K562 (cell line): ENCODE measurements at regions not wholly inside any gene's neighbourhood (a gene's known extent, or its start where the extent isn't known, plus 50 kb on each side); places are given as distances from the start of the nearest gene placed in this dataset.

Experiments
- ATAC-seq: fragments of 200-7000 bp; cut with Tn5 transposase; 3 replicates; pipeline ENCODE4 v1.9.1; 2020; ENCODE audit warnings: moderate library complexity
- BruUV-seq: library from RNA; stranded (reverse); fragments of 400-500 nt; replicated peaks from 2 replicates; lab custom pipeline; 2021; lab: Mats Ljungman, UMichigan
- CTCF ChIA-PET: fragments of 300-600 bp; formaldehyde crosslinking; extraction: SDS; loops from one replicate; lab custom pipeline; 2021; ENCODE audit warnings: low intra/inter-chr PET ratio; lab: Yijun Ruan, JAX
- POLR2A ChIA-PET: fragments of 300-600, 350-650 bp; sonication (Branson Sonifier 250); formaldehyde crosslinking; extraction: SDS; loops from one replicate; lab custom pipeline; 2021; ENCODE audit warnings: antibody characterized with exemption, inconsistent platforms; lab: Yijun Ruan, JAX
- DNase-seq, 4 experiments: peaks; one replicate each; pipeline versions ENCODE4 v3.0.0 to v3.0.0-alpha.2; 2011 to 2018; ENCODE audit warnings: low spot score in 3 of 4, mixed read lengths in 3 of 4; ENCODE audit errors: extremely low read depth in 1 of 4
- FAIRE-seq: peaks from 2 replicates; lab custom pipeline; 2011; peaks lifted over from hg19 to GRCh38; lab: Jason Lieb, UNC
- H2AFZ ChIP-seq: 2 replicates; pipeline ENCODE4 v1.6.0; 2011; ENCODE audit warnings: low read depth, low read length, control low read depth, inconsistent platforms
- H3K27ac ChIP-seq: fragments of 200-600 bp; 3 replicates; pipeline ENCODE4 v1.8.0; 2011; ENCODE audit warnings: low read depth, mild to moderate bottlenecking, control low read depth, inconsistent platforms, low read length, moderate library complexity, mixed read lengths; ENCODE audit errors: extremely low read depth
- H3K27me3 ChIP-seq, 2 experiments: fragments of 300-600 bp in 1 of 2; 2 replicates in 1 of 2; 3 replicates in 1 of 2; pipeline versions ENCODE4 v1.6.0 to v1.8.0; 2011; ENCODE audit warnings: inconsistent platforms in 2 of 2, low read length in 2 of 2, mild to moderate bottlenecking in 1 of 2, mixed read lengths in 1 of 2, moderate library complexity in 1 of 2; ENCODE audit not compliant: control insufficient read depth in 2 of 2, insufficient read depth in 2 of 2
- H3K36me3 ChIP-seq: fragments of 300-600 bp; 3 replicates; pipeline ENCODE4 v1.8.0; 2011; ENCODE audit warnings: mild to moderate bottlenecking, low read length, inconsistent platforms; ENCODE audit not compliant: control insufficient read depth, insufficient read depth
- H3K4me1 ChIP-seq, 2 experiments: fragments of 200-600 bp in 1 of 2; replicated peaks in 1 of 2; 2 replicates in 1 of 2; 3 replicates in 1 of 2; pipeline versions ENCODE4 v1.5.1 to v1.8.0; 2011; ENCODE audit warnings: inconsistent platforms in 2 of 2, low read length in 2 of 2, mild to moderate bottlenecking in 1 of 2, mixed read lengths in 1 of 2, moderate library complexity in 1 of 2; ENCODE audit not compliant: control insufficient read depth in 2 of 2, insufficient read depth in 2 of 2
- H3K4me2 ChIP-seq: 2 replicates; pipeline ENCODE4 v1.6.1; 2011; ENCODE audit warnings: low read length, control low read depth, inconsistent platforms, mixed read lengths; ENCODE audit not compliant: insufficient read depth
- H3K4me3 ChIP-seq: fragments of 200-600 bp; sonication (generic), shearing (Covaris generic); 2 replicates; pipeline ENCODE4 v1.5.1; 2016; ENCODE audit warnings: control low read depth, inconsistent platforms
- H3K79me2 ChIP-seq: fragments of 200-600 bp; 3 replicates; pipeline ENCODE4 v1.8.0; 2011; ENCODE audit warnings: low read length, inconsistent platforms; ENCODE audit not compliant: control insufficient read depth, insufficient read depth
- H3K9ac ChIP-seq, 2 experiments: 2 replicates each; pipeline versions ENCODE4 v1.6.0 to v1.6.1; 2011; ENCODE audit warnings: low read depth in 2 of 2, low read length in 2 of 2, control low read depth in 1 of 2, inconsistent platforms in 1 of 2, mild to moderate bottlenecking in 1 of 2, mixed read lengths in 1 of 2; ENCODE audit not compliant: insufficient read depth in 1 of 2
- H3K9me1 ChIP-seq: one replicate; pipeline ENCODE4 v1.6.0; 2011; ENCODE audit warnings: inconsistent platforms, mild to moderate bottlenecking, low read length, moderate library complexity; ENCODE audit not compliant: control insufficient read depth, insufficient read depth
- H3K9me3 ChIP-seq: replicated peaks from 2 replicates; pipeline ENCODE4 v1.5.1; 2011; ENCODE audit warnings: low read depth, low read length, inconsistent platforms; ENCODE audit not compliant: control insufficient read depth, insufficient read depth
- H4K20me1 ChIP-seq: replicated peaks from 2 replicates; pipeline ENCODE4 v1.6.1; 2011; ENCODE audit warnings: low read length, inconsistent platforms, mixed read lengths; ENCODE audit not compliant: control insufficient read depth, insufficient read depth
- BACH1 ChIP-seq: fragments of 200-800 bp; sonication (Bioruptor generic); IDR thresholded peaks from 2 replicates; pipeline ENCODE4 v1.6.1; 2016; ENCODE audit warnings: missing genetic modification characterization, missing compliant biosample characterization
- BCL6 ChIP-seq: fragments of 250-450 bp; sonication (Bioruptor Pico); IDR thresholded peaks from 2 replicates; pipeline ENCODE4 v1.4.0; 2020
- CBX5 ChIP-seq: IDR thresholded peaks from 2 replicates; pipeline ENCODE4 v1.6.1; 2014; ENCODE audit warnings: low read depth, borderline replicate concordance
- EZH2 ChIP-seq: IDR thresholded peaks from 2 replicates; pipeline ENCODE4 v1.6.1; 2012; ENCODE audit warnings: low read depth, mild to moderate bottlenecking, inconsistent platforms, low read length, borderline replicate concordance
- HCFC1 ChIP-seq: IDR thresholded peaks from 2 replicates; pipeline ENCODE4 v1.6.1; 2012; ENCODE audit warnings: low read depth, low read length, improper control_type of control experiment
- HDAC1 ChIP-seq, 2 experiments: fragments of 450-650 bp; IDR thresholded peaks; 2 replicates each; pipeline ENCODE4 v1.6.1; 2016 to 2017; ENCODE audit warnings: inconsistent platforms in 1 of 2, mild to moderate bottlenecking in 1 of 2, moderate library complexity in 1 of 2
- HNRNPK ChIP-seq: fragments of 200-400 bp; formaldehyde crosslinking; IDR thresholded peaks from one replicate; pipeline ENCODE4 v1.6.1; 2018; ENCODE audit warnings: mild to moderate bottlenecking, low read depth, low read length; ENCODE audit not compliant: poor library complexity, severe bottlenecking
- LCOR ChIP-seq: sonication (generic); formaldehyde crosslinking; IDR thresholded peaks from 2 replicates; pipeline ENCODE4 v1.8.0; 2022; ENCODE audit warnings: mild to moderate bottlenecking, missing genetic modification reagents
- PHF21A ChIP-seq: fragments of 450-650 bp; IDR thresholded peaks from 2 replicates; pipeline ENCODE4 v1.6.1; 2017; ENCODE audit warnings: low read depth, borderline replicate concordance
- POLR2G ChIP-seq: fragments of 200-400 bp; formaldehyde crosslinking; IDR thresholded peaks from 2 replicates; pipeline ENCODE4 v1.6.1; 2017; ENCODE audit warnings: low read depth, mild to moderate bottlenecking, antibody characterized with exemption, low read length, moderate library complexity
- TSC22D4 ChIP-seq: fragments of 450-650 bp; IDR thresholded peaks from 2 replicates; pipeline ENCODE4 v1.6.1; 2016; ENCODE audit warnings: missing genetic modification characterization, missing biosample characterization, control low read depth
- ZC3H8 ChIP-seq: fragments of 450-650 bp; IDR thresholded peaks from 2 replicates; pipeline ENCODE4 v1.6.1; 2017
- WGBS: fragments of 100-300 bp; shearing (Covaris generic); methylation state at CpG from one replicate; pipeline ENCODE4 v1.1.6; 2016; ENCODE audit warnings: low coverage, mixed read lengths; ENCODE audit not compliant: insufficient coverage; ENCODE audit errors: missing lambda C conversion rate; 5-methylcytosine and 5-hydroxymethylcytosine counted together
- in situ Hi-C: fragments of 300-500 bp; cut with MboI; formaldehyde crosslinking; loops from 4 replicates; pipeline ENCODE4 v1.15.0; 2018; ENCODE audit warnings: inconsistent platforms, mixed read lengths
- intact Hi-C: fragments of 100-400 bp; cut with micrococcal nuclease; formaldehyde crosslinking; loops from 2 replicates; pipeline ENCODE4 v1.14.2; 2022
- TF ChIP-seq, protein P1 (sequence below): fragments of 450-650 bp; IDR thresholded peaks from 2 replicates; pipeline ENCODE4 v1.6.1; 2018; ENCODE audit not compliant: partially characterized antibody
- TF ChIP-seq, protein P2 (sequence below): fragments of 450-650 bp; formaldehyde crosslinking; IDR thresholded peaks from 2 replicates; pipeline ENCODE4 v1.4.0; 2020; ENCODE audit warnings: mild to moderate bottlenecking

DNA sequence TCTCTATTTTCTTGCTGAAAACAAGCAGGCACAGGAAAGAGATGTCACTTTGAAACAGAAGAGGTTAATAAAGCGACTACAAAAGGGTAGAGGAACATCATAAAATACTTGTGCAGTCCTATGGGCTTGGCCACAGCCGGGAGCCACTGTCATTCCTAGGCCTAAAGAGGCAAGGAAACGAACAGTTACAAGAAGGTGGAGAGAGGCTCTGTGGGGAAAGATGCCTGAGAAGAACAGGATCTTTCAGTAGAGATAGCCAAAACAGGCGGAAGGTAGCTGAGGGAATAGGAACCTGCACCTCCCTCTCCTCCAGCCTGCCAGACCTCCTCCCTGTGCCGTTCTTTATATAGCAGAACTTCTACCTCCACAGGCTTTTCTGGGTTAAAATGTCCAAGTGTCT, 57.4 kb upstream of the ARSJ start (continued):
- TF ChIP-seq, protein P1, sequence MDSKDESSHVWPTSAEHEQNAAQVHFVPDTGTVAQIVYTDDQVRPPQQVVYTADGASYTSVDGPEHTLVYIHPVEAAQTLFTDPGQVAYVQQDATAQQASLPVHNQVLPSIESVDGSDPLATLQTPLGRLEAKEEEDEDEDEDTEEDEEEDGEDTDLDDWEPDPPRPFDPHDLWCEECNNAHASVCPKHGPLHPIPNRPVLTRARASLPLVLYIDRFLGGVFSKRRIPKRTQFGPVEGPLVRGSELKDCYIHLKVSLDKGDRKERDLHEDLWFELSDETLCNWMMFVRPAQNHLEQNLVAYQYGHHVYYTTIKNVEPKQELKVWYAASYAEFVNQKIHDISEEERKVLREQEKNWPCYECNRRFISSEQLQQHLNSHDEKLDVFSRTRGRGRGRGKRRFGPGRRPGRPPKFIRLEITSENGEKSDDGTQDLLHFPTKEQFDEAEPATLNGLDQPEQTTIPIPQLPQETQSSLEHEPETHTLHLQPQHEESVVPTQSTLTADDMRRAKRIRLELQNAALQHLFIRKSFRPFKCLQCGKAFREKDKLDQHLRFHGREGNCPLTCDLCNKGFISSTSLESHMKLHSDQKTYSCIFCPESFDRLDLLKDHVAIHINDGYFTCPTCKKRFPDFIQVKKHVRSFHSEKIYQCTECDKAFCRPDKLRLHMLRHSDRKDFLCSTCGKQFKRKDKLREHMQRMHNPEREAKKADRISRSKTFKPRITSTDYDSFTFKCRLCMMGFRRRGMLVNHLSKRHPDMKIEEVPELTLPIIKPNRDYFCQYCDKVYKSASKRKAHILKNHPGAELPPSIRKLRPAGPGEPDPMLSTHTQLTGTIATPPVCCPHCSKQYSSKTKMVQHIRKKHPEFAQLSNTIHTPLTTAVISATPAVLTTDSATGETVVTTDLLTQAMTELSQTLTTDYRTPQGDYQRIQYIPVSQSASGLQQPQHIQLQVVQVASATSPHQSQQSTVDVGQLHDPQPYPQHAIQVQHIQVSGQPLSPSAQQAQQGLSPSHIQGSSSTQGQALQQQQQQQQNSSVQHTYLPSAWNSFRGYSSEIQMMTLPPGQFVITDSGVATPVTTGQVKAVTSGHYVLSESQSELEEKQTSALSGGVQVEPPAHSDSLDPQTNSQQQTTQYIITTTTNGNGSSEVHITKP = no peak
- no peak for TF ChIP-seq HCFC1
- TF ChIP-seq, protein P2, sequence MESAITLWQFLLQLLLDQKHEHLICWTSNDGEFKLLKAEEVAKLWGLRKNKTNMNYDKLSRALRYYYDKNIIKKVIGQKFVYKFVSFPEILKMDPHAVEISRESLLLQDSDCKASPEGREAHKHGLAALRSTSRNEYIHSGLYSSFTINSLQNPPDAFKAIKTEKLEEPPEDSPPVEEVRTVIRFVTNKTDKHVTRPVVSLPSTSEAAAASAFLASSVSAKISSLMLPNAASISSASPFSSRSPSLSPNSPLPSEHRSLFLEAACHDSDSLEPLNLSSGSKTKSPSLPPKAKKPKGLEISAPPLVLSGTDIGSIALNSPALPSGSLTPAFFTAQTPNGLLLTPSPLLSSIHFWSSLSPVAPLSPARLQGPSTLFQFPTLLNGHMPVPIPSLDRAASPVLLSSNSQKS = no peak

DNA sequence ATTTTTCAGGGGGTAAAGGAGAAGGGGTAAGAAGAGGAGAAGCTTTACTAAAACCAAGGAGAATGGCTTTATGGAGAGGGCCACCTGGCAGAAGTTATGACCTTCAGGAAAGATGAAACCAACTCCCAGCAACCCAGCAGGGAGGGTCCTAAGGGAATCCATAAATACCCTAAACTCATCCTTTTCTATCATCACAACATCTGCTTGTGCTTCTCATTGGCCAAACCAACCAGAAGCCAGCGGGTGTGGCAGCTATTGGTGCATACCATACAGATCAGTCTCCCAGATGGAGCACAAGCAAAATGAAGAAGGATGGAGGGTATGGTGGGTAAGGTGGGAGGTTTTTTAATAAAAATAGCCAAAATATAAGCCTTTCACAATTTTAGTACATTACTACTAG, 58.5 kb upstream of the ARSJ start:
- Histone ChIP-seq H3K9me3 (no peaks in the 10 kb centered on the region), H3K9me1 (no peaks in the 10 kb centered on the region)
- CTCF ChIA-PET = no interaction called here
- TF ChIP-seq POLR2G (no peak), HDAC1 (IDR thresholded peaks at IDR 0.05) (no peak), PHF21A (no peak), BACH1 (tag) (no peak), EZH2 (no peak), TSC22D4 (tag) (no peak), CBX5 (no peak), ZC3H8 (no peak), LCOR (CRISPR knock-in tag) (no peak), HNRNPK (no peak), BCL6 (CRISPR knock-in tag) (no peak)
- TF ChIP-seq, all 486 proteins: peak for 0
- Histone ChIP-seq H3K79me2 (no peaks in the 10 kb centered on the region), H3K27me3 (no peaks in the 10 kb centered on the region), H3K27ac (no peak overlapping the region), H3K4me2 (no peak overlapping the region), H4K20me1 (no peaks in the 10 kb centered on the region), H3K9ac (no peak overlapping the region), H2AFZ (no peak overlapping the region), H3K4me3 (no peak overlapping the region), H3K4me1 (no peaks in the 10 kb centered on the region), H3K36me3 (no peaks in the 10 kb centered on the region)
- POLR2A ChIA-PET = no interaction called here
- DNase-seq (no peak), FAIRE-seq (no peak), ATAC-seq (no peak)
- BruUV-seq = no TSS peak
- intact Hi-C loops (no loop called here), in situ Hi-C loops (no loop called here)
- WGBS = 0% methylated on average over 1 of the region's 1 CpG
